ENCODE measurements at regions not wholly inside any gene's neighbourhood (a gene's known extent, or its start where the extent isn't known, plus 50 kb on each side); places are given as distances from the start of the nearest gene placed in this dataset.

GRCh38 chr21:25422610-25423608 lies 184.4 kb downstream of the MRPL39 start:
- no peak for DNase-seq

GRCh38 chr21:25421321-25422028 lies 185.8 kb downstream of the MRPL39 start:
- DNase-seq = peak; percentile 14

GRCh38 chr21:25420831-25421230 lies 186.4 kb downstream of the MRPL39 start:
- no peak for DNase-seq

GRCh38 chr21:25416669-25417068 lies 190.6 kb downstream of the MRPL39 start:
- DNase-seq = no peak

- DNase-seq = no peak
Observed at GRCh38 chr21:25412100-25412499, 195.2 kb downstream of the MRPL39 start.

- DNase-seq = no peak
Observed at GRCh38 chr21:25409978-25410377, 197.3 kb downstream of the MRPL39 start.

- no peak for DNase-seq
Observed at GRCh38 chr21:25408666-25409065, 198.6 kb downstream of the MRPL39 start.

- no peak for DNase-seq
Observed at GRCh38 chr21:25406887-25407579, 200.2 kb downstream of the MRPL39 start.

- no peak for DNase-seq
Observed at GRCh38 chr21:25405984-25406383, 201.3 kb downstream of the MRPL39 start.

GRCh38 chr21:25402134-25402961 lies 204.9 kb downstream of the MRPL39 start:
- no peak for DNase-seq

GRCh38 chr21:25400427-25400826 lies 206.9 kb downstream of the MRPL39 start:
- no peak for DNase-seq

GRCh38 chr21:25398630-25399029 lies 208.7 kb downstream of the MRPL39 start:
- no peak for DNase-seq

GRCh38 chr21:25396135-25396711 lies 211.1 kb downstream of the MRPL39 start:
- no peak for DNase-seq

GRCh38 chr21:25391777-25392176 lies 215.5 kb downstream of the MRPL39 start:
- DNase-seq = no peak

GRCh38 chr21:25390701-25391100 lies 216.6 kb downstream of the MRPL39 start:
- DNase-seq = no peak

- DNase-seq = no peak
Observed at GRCh38 chr21:25387665-25388064, 219.6 kb downstream of the MRPL39 start.

- DNase-seq = peak; percentile 2
Observed at GRCh38 chr21:25385911-25386474, 221.3 kb downstream of the MRPL39 start.

GRCh38 chr21:25385341-25385740 lies 221.9 kb downstream of the MRPL39 start:
- no peak for DNase-seq

GRCh38 chr21:25384782-25385181 lies 222.5 kb downstream of the MRPL39 start:
- DNase-seq = no peak

- no peak for DNase-seq
Observed at GRCh38 chr21:25383545-25383944, 223.7 kb downstream of the MRPL39 start.

- DNase-seq = no peak
Observed at GRCh38 chr21:25381936-25382452, 225.3 kb downstream of the MRPL39 start.
